ENCODE measurements at regions not wholly inside any gene's neighbourhood (a gene's known extent, or its start where the extent isn't known, plus 50 kb on each side); places are given as distances from the start of the nearest gene placed in this dataset.

GRCh38 chr9:84587153-84587552, 82.4 kb upstream of the NTRK2 start:
- DNase-seq (ENCODE audit: low spot score): no peak

GRCh38 chr9:84589542-84589941, 80.0 kb upstream of the NTRK2 start:
- DNase-seq (ENCODE audit: low spot score): no peak

GRCh38 chr9:84590706-84591105, 78.8 kb upstream of the NTRK2 start:
- no peak for DNase-seq (ENCODE audit: low spot score)

- DNase-seq (ENCODE audit: low spot score): no peak
Observed at GRCh38 chr9:84592918-84593317, 76.6 kb upstream of the NTRK2 start.

- DNase-seq (ENCODE audit: low spot score): no peak
Observed at GRCh38 chr9:84593352-84593751, 76.2 kb upstream of the NTRK2 start.

- DNase-seq (ENCODE audit: low spot score): no peak
Observed at GRCh38 chr9:84597131-84597530, 72.4 kb upstream of the NTRK2 start.

GRCh38 chr9:84598921-84599636, 70.5 kb upstream of the NTRK2 start:
- DNase-seq (ENCODE audit: low spot score): no peak

- DNase-seq (ENCODE audit: low spot score): no peak
Observed at GRCh38 chr9:84600739-84601138, 68.8 kb upstream of the NTRK2 start.

GRCh38 chr9:84604223-84604622, 65.3 kb upstream of the NTRK2 start:
- no peak for DNase-seq (ENCODE audit: low spot score)

GRCh38 chr9:84609779-84610178, 59.8 kb upstream of the NTRK2 start:
- no peak for DNase-seq (ENCODE audit: low spot score)

GRCh38 chr9:84613431-84613830, 56.1 kb upstream of the NTRK2 start:
- DNase-seq (ENCODE audit: low spot score): no peak

- DNase-seq (ENCODE audit: low spot score): no peak
Observed at GRCh38 chr9:84615544-84615943, 54.0 kb upstream of the NTRK2 start.

- no peak for DNase-seq (ENCODE audit: low spot score)
Observed at GRCh38 chr9:84617411-84618029, 52.0 kb upstream of the NTRK2 start.
